NCI-H2081 treated with DMSO at 0.1 percent for 48 hours (cell line): ENCODE measurements at regions not wholly inside any gene's neighbourhood (a gene's known extent, or its start where the extent isn't known, plus 50 kb on each side); places are given as distances from the start of the nearest gene placed in this dataset.

Experiments
- DNase-seq: peaks from one replicate; lab custom pipeline; 2025; lab: John Stamatoyannopoulos, UW

GRCh38 chr1:55367273-55367672 lies 152.1 kb upstream of the USP24 start:
- no peak for DNase-seq

GRCh38 chr1:55364216-55364615 lies 149.1 kb upstream of the USP24 start:
- DNase-seq: no peak

GRCh38 chr1:55363268-55363667 lies 148.1 kb upstream of the USP24 start:
- no peak for DNase-seq

DNA sequence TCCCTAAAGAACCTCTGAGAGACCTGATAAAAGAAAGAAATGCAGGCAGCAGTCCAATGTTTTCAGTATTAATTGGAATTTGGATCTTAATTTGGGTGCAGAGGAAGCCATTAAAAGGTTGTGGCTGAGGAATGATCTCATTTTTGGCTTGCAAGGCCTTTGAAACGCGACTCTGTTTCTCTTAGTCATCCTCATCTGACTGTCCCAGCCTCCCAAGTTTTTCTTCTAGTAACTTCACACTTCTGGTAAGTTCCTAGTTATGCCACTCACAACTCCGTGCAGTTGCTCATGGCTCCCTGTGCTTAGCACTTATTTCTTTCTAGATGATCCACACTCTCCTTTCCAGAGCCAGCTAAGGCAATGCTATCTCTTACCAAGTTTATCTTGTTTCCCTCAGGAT lies 147.4 kb upstream of the USP24 start:
- no peak for DNase-seq

DNA sequence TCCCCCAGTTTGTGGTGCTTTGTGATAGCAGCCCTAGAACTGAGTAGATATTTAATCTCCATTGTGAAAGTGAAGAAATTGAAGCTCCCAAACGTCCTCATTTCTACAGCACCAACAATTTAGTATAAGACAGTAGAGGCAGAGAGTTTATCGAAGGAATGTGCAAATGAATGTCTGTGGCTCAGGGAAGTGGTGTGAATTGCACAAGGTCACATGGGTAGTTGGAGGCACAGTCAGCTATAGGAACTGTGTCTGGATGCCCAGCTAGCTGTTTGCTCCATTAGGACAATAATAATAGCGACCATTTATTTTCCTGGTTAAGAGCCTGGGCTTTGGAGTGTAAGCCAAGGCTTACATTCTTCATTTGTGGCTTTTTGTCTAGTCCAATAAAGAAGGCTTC lies 144.4 kb upstream of the USP24 start:
- no peak for DNase-seq

DNA sequence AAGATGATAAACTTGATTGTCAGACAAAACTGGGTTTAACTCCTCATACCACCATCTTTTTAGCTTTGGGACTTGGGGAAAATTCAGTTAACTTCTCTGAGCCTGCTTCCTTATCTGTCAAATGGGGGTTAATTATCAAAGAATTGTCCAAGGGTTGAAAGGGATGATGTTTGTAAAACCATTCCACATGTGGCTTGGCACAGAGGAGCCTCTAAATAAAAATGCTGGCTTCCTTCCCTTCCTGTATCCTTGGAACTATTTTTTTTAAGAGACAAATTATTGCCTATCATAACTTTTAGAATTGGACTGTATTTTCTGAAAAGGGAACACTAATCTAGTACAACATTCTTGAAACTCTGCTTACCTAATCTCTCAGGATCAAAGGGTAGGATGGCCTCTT lies 143.4 kb upstream of the USP24 start:
- DNase-seq: no peak

GRCh38 chr1:55355549-55355948 lies 140.4 kb upstream of the USP24 start:
- no peak for DNase-seq

DNA sequence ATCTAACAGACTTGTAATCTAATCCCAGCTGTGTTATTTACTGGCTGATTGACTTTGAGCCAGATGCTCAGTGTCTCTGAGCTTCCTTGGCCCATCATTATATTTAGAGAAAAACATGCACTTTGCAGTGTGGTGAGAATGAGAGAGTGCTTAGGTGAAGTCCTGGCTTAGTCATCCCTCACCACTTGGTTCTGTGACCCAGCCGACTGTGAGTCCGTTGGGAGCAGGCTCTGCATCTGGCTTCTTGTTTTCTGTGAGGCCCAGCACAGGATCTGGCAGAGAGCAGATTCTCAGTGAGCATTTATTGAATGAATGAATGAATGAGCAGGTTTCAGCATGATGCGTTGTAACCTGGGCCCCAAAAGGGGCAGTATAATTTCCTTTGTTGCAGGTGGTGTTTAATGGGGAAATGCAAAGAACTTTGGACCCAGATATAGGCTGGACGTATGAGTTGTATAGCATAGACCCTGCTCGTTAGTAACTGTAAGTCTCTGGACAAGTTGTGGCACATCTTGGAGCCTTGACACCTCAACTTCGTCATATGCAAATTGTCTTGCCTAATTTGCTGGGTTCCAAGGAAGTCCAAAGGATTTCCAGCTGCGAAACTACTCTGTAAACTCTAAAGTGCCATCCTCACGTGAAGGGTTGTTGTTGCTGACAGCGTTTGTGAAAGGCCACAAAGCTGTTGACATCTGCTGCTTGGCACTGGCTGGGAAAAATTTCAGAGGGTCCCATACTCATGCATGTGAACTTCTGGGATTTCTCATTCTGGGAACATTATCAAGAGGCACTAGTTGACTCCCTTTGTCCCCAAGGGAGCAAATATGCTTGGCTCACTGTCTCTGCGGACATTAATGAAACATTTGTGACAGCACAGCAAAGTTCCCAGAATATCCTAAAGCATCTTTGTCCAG lies 138.8 kb upstream of the USP24 start:
- DNase-seq: no peak

- no peak for DNase-seq
These were observed 137.6 kb upstream of the USP24 start for GRCh38 chr1:55352811-55353180.

DNA sequence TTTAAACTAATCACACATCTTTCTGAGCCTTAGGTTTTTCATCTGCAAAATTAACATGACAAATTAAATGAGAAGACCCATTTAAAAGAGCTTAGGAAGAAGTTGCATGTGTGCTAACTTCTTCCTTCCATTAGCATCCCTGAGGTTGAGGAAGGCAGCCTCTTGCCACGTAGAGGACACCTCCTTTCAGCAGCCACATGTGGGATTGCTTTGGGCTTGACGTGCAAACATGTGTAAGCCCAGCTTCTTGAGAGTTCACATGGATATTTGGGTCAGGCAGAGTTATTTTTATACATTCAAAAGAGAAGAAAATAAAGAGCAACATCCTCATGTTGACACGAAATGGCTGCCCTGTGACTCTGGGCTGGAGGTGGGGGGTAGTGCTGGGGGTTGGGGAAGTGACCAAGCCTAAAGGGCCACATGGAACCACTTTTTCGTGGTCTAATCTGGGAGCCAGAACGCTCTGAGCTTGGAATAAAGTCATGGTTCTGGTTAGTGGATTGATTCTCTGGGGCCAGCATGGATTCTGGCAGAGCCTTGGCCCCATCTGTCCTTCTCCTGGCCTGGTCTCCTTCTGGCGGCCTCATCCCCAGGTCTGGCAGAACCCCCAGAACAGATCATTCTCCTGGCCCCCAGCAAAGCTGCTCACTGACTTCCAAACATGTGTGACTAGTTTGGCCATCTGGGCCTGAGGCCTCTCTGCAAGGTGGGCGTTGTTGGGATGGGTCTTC lies 137.1 kb upstream of the USP24 start:
- DNase-seq: no peak

DNA sequence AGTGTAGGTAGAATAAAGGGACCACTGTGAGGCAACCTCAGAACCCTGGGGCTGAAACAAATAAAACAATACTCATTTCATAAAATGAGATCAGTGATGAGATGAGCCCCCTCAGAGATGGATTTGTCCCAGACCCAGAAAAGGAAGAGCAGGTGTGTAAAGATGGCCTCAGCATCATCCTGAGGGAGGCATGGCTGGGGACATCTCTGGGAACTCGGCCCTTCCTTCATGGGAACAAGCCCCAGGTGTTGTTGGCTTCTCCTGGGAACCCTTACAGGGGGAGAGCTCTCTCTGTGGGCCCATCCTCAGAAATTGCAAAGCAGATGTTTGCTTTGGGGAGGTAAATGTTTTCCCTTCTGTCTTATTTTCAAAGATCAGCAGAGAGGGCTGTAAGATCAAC lies 133.2 kb upstream of the USP24 start:
- DNase-seq: no peak

- no peak for DNase-seq
These were observed 132.7 kb upstream of the USP24 start for GRCh38 chr1:55347866-55348265.

DNA sequence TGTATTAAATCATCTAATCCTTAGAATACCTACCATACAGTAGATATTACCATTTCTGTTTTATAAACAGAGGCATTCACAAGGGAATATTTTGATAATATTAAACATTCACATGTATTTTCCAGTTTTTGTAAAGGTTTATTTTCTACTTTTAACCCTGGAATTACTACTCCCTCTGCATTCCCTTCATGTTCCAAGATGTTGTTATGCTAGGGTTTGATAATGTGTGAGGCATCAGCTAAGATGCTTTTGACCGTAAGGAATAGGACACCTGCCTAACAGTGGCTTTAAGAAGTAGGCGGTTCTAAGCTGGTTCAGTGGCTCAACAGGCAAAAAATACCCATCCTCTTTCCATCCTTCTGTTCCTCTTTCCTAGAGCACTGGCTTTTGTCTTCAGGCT lies 131.9 kb upstream of the USP24 start:
- no peak for DNase-seq

DNA sequence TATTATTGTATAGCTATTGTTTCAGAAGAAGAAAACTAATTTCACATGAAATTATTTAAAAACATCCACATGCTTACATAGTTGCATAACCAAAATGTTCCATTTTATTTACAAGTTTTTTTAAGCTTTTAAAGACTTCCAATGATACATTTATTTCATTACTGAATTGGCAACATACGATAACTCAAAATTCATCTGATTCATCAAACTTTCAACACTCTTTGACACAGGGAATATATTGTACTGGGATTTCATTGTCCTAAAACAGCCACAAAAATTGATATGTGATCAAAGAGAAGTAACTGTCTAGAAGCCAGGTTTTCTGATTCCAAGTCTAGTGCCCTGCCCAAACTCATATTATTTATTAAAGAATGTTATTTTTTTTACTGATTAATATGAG lies 131.4 kb upstream of the USP24 start:
- no peak for DNase-seq

- no peak for DNase-seq
These were observed 124.5 kb upstream of the USP24 start for GRCh38 chr1:55339681-55340080.

GRCh38 chr1:55338448-55338820 lies 123.3 kb upstream of the USP24 start:
- DNase-seq: no peak

- DNase-seq: no peak
These were observed 122.8 kb upstream of the USP24 start for GRCh38 chr1:55337801-55338447.

- DNase-seq: no peak
These were observed 119.6 kb upstream of the USP24 start for GRCh38 chr1:55334797-55335196.

DNA sequence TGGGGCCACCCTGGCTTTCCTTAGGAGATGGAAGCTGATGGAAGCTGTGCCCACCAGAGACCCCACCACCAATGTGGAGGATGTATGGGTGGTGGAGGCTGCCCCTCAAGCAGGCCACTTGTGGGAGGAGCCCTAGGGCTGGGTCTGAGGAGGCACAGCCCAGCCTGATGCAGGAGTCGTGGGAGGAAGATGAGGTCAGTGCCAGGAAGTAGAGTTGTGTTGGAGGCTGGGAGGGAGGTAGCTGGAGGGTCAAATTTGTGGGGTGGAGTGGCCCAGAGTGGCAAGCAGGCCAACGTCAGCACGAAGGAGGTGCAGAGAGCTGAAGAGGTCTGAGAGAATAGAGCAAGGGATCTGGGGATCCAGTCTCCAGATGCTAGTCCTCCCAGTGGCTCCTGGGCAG lies 119.0 kb upstream of the USP24 start:
- DNase-seq: no peak

GRCh38 chr1:55333461-55333860 lies 118.3 kb upstream of the USP24 start:
- DNase-seq: no peak

GRCh38 chr1:55331351-55331750 lies 116.2 kb upstream of the USP24 start:
- no peak for DNase-seq

DNA sequence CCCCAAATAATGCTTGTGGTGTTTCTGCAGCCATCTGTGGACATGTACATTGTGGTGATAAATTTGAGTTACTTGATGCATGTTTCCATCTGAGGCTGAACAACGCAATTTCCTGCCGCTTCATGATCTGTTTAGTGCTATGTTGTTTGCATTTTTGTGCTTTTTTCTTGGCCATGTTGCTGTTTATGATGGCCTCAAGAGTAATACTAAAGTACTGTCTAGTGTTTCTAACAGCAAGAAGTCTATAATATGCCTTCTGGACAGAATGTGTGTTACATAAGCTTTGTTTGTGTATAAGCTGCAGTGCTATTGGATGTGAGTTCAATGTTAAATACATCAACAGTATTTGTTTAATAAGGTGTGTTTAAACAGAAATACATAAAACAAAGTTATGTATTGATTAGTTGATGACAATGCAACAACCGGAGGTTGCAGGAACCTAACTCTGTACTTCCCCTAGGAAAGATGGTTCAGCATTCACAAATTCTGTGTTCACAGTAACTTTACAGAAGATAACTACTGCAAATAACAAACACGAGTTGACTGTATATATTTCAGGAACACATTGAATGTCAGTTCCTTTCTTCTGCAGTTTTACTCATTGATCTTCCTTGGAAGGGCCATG lies 114.8 kb upstream of the USP24 start:
- DNase-seq: no peak

DNA sequence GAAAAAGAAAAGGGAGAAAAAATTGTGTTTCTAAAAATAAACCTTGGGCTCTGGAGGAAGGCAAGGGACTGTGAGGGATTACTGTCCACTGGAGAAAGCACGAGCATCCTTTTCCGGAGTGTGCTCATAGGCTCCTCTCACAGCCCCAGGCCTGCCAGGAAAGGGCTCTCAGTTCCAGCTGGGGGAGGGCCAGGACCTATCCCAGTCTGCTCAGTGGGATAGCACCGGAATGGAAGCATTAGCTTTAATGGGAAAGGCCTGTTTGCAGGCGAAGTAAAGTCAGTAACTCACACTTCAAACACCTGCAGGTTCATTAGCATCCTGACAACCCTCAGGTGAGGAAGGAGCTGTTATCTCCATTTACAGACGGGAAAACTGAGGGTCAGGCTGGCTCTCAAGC lies 113.9 kb upstream of the USP24 start:
- DNase-seq: no peak
